A549 (cell line): ENCODE measurements at regions not wholly inside any gene's neighbourhood (a gene's known extent, or its start where the extent isn't known, plus 50 kb on each side); places are given as distances from the start of the nearest gene placed in this dataset.
"Not testable (repeated sequence)": the region's sequence is repeated elsewhere in the genome, so short reads cannot be mapped to it uniquely, and the experiment has no call there.

ENCODE experiments used
- CHD2 ChIP-seq: fragments of 150-350 bp; IDR thresholded peaks from 2 replicates; pipeline ENCODE4 v1.6.1; 2014; ENCODE audit warnings: low read length; ENCODE audit not compliant: partially characterized antibody
- CTCF ChIP-seq: fragments of >200 bp; sonication (Bioruptor Twin); formaldehyde crosslinking; IDR thresholded peaks from 3 replicates; pipeline ENCODE4 v1.5.1; 2016
- EP300 ChIP-seq, 2 experiments: fragments of >200 bp; sonication (Bioruptor Twin); formaldehyde crosslinking; IDR thresholded peaks; 2 replicates in 1 of 2; 3 replicates in 1 of 2; pipeline ENCODE4 v1.6.1; 2016 to 2017
- ESRRA ChIP-seq: fragments of 150-350 bp; IDR thresholded peaks from 2 replicates; pipeline ENCODE4 v1.6.1; 2014; ENCODE audit warnings: mild to moderate bottlenecking, low read length, borderline replicate concordance
- HEYL ChIP-seq: fragments of 250-450 bp; sonication (Bioruptor Pico); IDR thresholded peaks from 2 replicates; pipeline ENCODE4 v1.8.0; 2021; ENCODE audit warnings: mild to moderate bottlenecking, moderate library complexity
- TF ChIP-seq, protein P1 (sequence below): fragments of 250-450 bp; sonication (Bioruptor Pico); IDR thresholded peaks from 2 replicates; pipeline ENCODE4 v1.5.0; 2021; ENCODE audit warnings: mild to moderate bottlenecking, moderate library complexity, borderline replicate concordance

- not testable (repeated sequence) for TF ChIP-seq CHD2; CTCF; HEYL; EP300 (IDR thresholded peaks at IDR 0.05); ESRRA
- TF ChIP-seq, protein P1, sequence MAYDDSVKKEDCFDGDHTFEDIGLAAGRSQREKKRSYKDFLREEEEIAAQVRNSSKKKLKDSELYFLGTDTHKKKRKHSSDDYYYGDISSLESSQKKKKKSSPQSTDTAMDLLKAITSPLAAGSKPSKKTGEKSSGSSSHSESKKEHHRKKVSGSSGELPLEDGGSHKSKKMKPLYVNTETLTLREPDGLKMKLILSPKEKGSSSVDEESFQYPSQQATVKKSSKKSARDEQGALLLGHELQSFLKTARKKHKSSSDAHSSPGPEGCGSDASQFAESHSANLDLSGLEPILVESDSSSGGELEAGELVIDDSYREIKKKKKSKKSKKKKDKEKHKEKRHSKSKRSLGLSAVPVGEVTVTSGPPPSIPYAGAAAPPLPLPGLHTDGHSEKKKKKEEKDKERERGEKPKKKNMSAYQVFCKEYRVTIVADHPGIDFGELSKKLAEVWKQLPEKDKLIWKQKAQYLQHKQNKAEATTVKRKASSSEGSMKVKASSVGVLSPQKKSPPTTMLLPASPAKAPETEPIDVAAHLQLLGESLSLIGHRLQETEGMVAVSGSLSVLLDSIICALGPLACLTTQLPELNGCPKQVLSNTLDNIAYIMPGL (CRISPR knock-in tag) = not testable (repeated sequence)
Observed at GRCh38 chr1:144021690-144022384, 50.1 kb upstream of the FAM72C start.
